B cell (primary cell): ENCODE measurements at regions not wholly inside any gene's neighbourhood (a gene's known extent, or its start where the extent isn't known, plus 50 kb on each side); places are given as distances from the start of the nearest gene placed in this dataset.

Source experiments
- ATAC-seq: fragments of 200-7000 bp; cut with Tn5 transposase; one replicate; pipeline ENCODE4 v1.10.0; 2021; ENCODE audit warnings: low read depth, mild to moderate bottlenecking, moderate number of reproducible peaks, moderate library complexity
- CTCF ChIA-PET: fragments of 350-600 bp; sonication (Branson Sonifier 250); formaldehyde crosslinking; loops from one replicate; lab custom pipeline; 2021; ENCODE audit warnings: antibody characterized with exemption, inconsistent platforms; lab: Charles Lee
- POLR2A ChIA-PET: fragments of 350-600 bp; sonication (Branson Sonifier 250); formaldehyde crosslinking; loops from one replicate; lab custom pipeline; 2021; ENCODE audit warnings: antibody characterized with exemption; lab: Charles Lee
- DNase-seq: peaks from one replicate; pipeline ENCODE4 v3.0.0; 2013
- H2AFZ ChIP-seq: 2 replicates; pipeline ENCODE4 v1.6.1; 2012; ENCODE audit warnings: mild to moderate bottlenecking, low read depth, low read length; ENCODE audit not compliant: insufficient read depth, poor library complexity, severe bottlenecking
- H3K27ac ChIP-seq, 2 donors: 1 replicate in 1 of 2; 2 replicates in 1 of 2; pipeline ENCODE4 v1.5.1; 2012 to 2013; ENCODE audit warnings: low read length in 2 of 2, mild to moderate bottlenecking in 2 of 2, moderate library complexity in 1 of 2
- H3K27me3 ChIP-seq, 4 experiments: fragments of 200-600 bp in 1 of 4; sonication (generic) in 1 of 4; replicated peaks in 1 of 4; 1 replicate in 2 of 4; 2 replicates in 2 of 4; pipeline versions ENCODE4 v1.6.1 to v1.7.0; 2013 to 2016; ENCODE audit warnings: low read length in 3 of 4, mild to moderate bottlenecking in 2 of 4, mixed read lengths in 1 of 4, moderate library complexity in 1 of 4; ENCODE audit not compliant: insufficient read depth in 4 of 4, control insufficient read depth in 3 of 4; ENCODE audit errors: control extremely low read depth in 1 of 4
- H3K36me3 ChIP-seq, 2 experiments: replicated peaks in 1 of 2; 1 replicate in 1 of 2; 2 replicates in 1 of 2; pipeline versions ENCODE4 v1.6.1 to v1.7.1; 2013; ENCODE audit warnings: low read length in 1 of 2; ENCODE audit not compliant: insufficient read depth in 2 of 2, control insufficient read depth in 1 of 2; ENCODE audit errors: control extremely low read depth in 1 of 2, extremely low read depth in 1 of 2
- H3K4me1 ChIP-seq, 2 donors: fragments of 200-600 bp in 1 of 2; sonication (generic) in 1 of 2; 1 replicate in 1 of 2; 2 replicates in 1 of 2; pipeline versions ENCODE4 v1.5.1 to v1.6.1; 2013 to 2017; ENCODE audit warnings: low read length in 2 of 2; ENCODE audit not compliant: control insufficient read depth in 2 of 2, insufficient read depth in 2 of 2
- H3K4me2 ChIP-seq: replicated peaks from 2 replicates; pipeline ENCODE3; 2012; ENCODE audit warnings: mild to moderate bottlenecking, low read depth, low read length; ENCODE audit not compliant: poor library complexity, severe bottlenecking
- H3K4me3 ChIP-seq, 5 experiments: fragments of 200-600 bp in 1 of 5; sonication (generic) in 1 of 5; 1 replicate in 3 of 5; 2 replicates in 2 of 5; pipeline versions ENCODE4 v1.5.1 to v1.7.0; 2011 to 2016; ENCODE audit warnings: low read length in 4 of 5, mild to moderate bottlenecking in 4 of 5, low read depth in 2 of 5, control low read depth in 1 of 5, moderate library complexity in 1 of 5; ENCODE audit not compliant: insufficient read depth in 1 of 5; ENCODE audit errors: control extremely low read depth in 1 of 5, extremely low read depth in 1 of 5
- H3K79me2 ChIP-seq: fragments of 200-600 bp; sonication (generic); one replicate; pipeline ENCODE4 v1.6.0; 2016; ENCODE audit warnings: low read length; ENCODE audit not compliant: control insufficient read depth, insufficient read depth
- H3K9ac ChIP-seq: fragments of 200-600 bp; sonication (generic); 2 replicates; pipeline ENCODE4 v1.6.1; 2017; ENCODE audit warnings: mild to moderate bottlenecking, low read length, moderate library complexity
- H3K9me3 ChIP-seq, 3 donors: one replicate each; pipeline versions ENCODE4 v1.6.1 to v1.7.1; 2013; ENCODE audit warnings: low read length in 2 of 3; ENCODE audit not compliant: control insufficient read depth in 2 of 3, insufficient read depth in 1 of 3; ENCODE audit errors: control extremely low read depth in 1 of 3
- H4K20me1 ChIP-seq: 2 replicates; pipeline ENCODE4 v1.6.0; 2012; ENCODE audit warnings: mild to moderate bottlenecking, low read length; ENCODE audit not compliant: insufficient read depth, control insufficient read depth, poor library complexity, severe bottlenecking
- H3K27ac Mint-ChIP-seq: one replicate; pipeline ENCODE4 v1.8.0; 2021; ENCODE audit warnings: mixed read lengths
- H3K27me3 Mint-ChIP-seq: one replicate; pipeline ENCODE4 v1.8.0; 2021; ENCODE audit warnings: mixed read lengths
- H3K4me1 Mint-ChIP-seq: one replicate; pipeline ENCODE4 v1.8.0; 2021; ENCODE audit warnings: mixed read lengths
- H3K4me3 Mint-ChIP-seq: one replicate; pipeline ENCODE4 v1.8.0; 2021; ENCODE audit warnings: mixed read lengths
- H3K9me3 Mint-ChIP-seq: one replicate; pipeline ENCODE4 v1.8.0; 2022; ENCODE audit warnings: mixed read lengths; ENCODE audit not compliant: insufficient read depth
- CTCF ChIP-seq: fragments of 200-600 bp; IDR thresholded peaks from one replicate; pipeline ENCODE4 v1.8.0; 2022; ENCODE audit warnings: antibody characterized with exemption, mild to moderate bottlenecking
- EZH2 ChIP-seq: IDR thresholded peaks from 2 replicates; pipeline ENCODE4 v1.6.1; 2012; ENCODE audit warnings: borderline replicate concordance, low read depth, mild to moderate bottlenecking, moderate library complexity, low read length; ENCODE audit not compliant: insufficient read depth, poor library complexity, severe bottlenecking
- WGBS: methylation state at CpG from one replicate; pipeline ENCODE4 v1.1.5; 2013; ENCODE audit warnings: missing lambda C conversion rate; ENCODE audit not compliant: insufficient coverage; 5-methylcytosine and 5-hydroxymethylcytosine counted together
- intact Hi-C: fragments of 100-400 bp; cut with micrococcal nuclease; formaldehyde crosslinking; loops from one replicate; pipeline ENCODE4 v1.10.0; 2022

DNA sequence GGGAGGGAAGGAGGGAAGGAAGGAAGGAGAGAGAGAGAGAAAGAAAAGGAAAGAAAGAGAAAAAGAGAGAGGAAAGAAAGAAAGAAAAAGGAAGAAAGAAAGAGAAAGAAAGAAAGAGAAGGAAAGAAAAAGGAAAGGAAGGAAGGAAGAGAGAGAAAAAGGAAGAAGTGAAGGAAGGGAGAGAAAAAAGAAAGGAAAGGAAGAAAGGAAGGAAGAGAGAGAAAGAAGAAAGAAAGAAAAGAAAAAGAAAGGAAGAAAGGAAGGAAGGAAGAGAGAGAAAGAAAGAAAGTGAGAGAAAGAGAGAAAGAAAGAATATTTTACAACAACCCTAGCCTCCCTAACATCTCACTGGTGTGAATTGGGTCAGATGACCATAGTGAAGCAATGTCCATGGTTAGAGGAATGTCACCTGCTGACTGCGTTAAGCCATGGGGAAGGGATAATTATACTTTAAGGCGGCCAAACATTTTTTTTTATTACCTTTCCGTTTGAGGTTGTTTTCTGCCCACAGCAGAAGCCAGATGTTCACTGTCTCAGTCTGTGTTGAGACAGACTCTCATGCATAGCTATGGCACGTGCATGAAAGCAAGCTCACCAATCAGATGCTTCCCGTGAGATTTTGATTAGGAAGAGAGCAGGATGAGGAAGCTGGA lies 76.4 kb downstream of the SNRPE start:
- no peak for DNase-seq
- H3K79me2 ChIP-seq: no peaks in the 10 kb centered on the region
- TF ChIP-seq EZH2 (no peak), CTCF (no peak)
- no peak overlapping the region for H3K4me3 Mint-ChIP-seq
- no peak overlapping the region for H3K4me3 ChIP-seq
- no peak overlapping the region for H3K27ac Mint-ChIP-seq
- no peaks in the 10 kb centered on the region for H3K4me1 Mint-ChIP-seq
- peaks cover 31% of the 10 kb centered on the region for H3K27me3 Mint-ChIP-seq
- no peak overlapping the region for H2AFZ ChIP-seq
- WGBS: 27% methylated on average over 3 of the region's 5 CpGs
- no peaks in the 10 kb centered on the region for H3K9me3 ChIP-seq
- H3K4me1 ChIP-seq: no peaks in the 10 kb centered on the region
- H4K20me1 ChIP-seq: no peaks in the 10 kb centered on the region
- H3K27ac ChIP-seq: no peak overlapping the region
- H3K27me3 ChIP-seq: peaks cover 0 to 9% (median 0%) of the 10 kb centered on the region in 4 experiments
- CTCF ChIA-PET: no interaction called here
- POLR2A ChIA-PET: no interaction called here
- no peak overlapping the region for H3K4me2 ChIP-seq
- H3K9me3 Mint-ChIP-seq: no peaks in the 10 kb centered on the region
- no peak overlapping the region for H3K9ac ChIP-seq
- intact Hi-C loops: no loop called here
- H3K36me3 ChIP-seq: no peaks in the 10 kb centered on the region
- no peak for ATAC-seq

GRCh38 chr1:203944651-203945404 lies 83.4 kb downstream of the SNRPE start:
- no peaks in the 10 kb centered on the region for H3K27me3 ChIP-seq
- intact Hi-C loops: no loop called here
- ChIA-PET POLR2A (no interaction called here), CTCF (interaction anchor here (0.9 to 1.1 kb wide), 2 partner anchors 9 to 87 kb away, joined by 3 read pairs; no protein-coding TSS in a partner anchor)
- Mint-ChIP-seq H3K4me3 (no peak overlapping the region), H3K27ac (no peak overlapping the region), H3K9me3 (no peaks in the 10 kb centered on the region), H3K27me3 (peaks cover 17% of the 10 kb centered on the region), H3K4me1 (no peaks in the 10 kb centered on the region)
- no peak overlapping the region for H3K4me3 ChIP-seq
- H3K79me2 ChIP-seq: no peaks in the 10 kb centered on the region
- no peak overlapping the region for H3K9ac ChIP-seq
- no peaks in the 10 kb centered on the region for H3K4me1 ChIP-seq
- no peak overlapping the region for H3K4me2 ChIP-seq
- 93% methylated on average over 3 of the region's 4 CpGs for WGBS
- TF ChIP-seq CTCF: no peak
- TF ChIP-seq EZH2: no peak
- no peak overlapping the region for H2AFZ ChIP-seq
- no peaks in the 10 kb centered on the region for H3K9me3 ChIP-seq
- no peaks in the 10 kb centered on the region for H3K36me3 ChIP-seq
- no peaks in the 10 kb centered on the region for H4K20me1 ChIP-seq
- no peak for DNase-seq
- H3K27ac ChIP-seq: no peak overlapping the region
- ATAC-seq: no peak
